HG03103 (cell line): ENCODE measurements at regions not wholly inside any gene's neighbourhood (a gene's known extent, or its start where the extent isn't known, plus 50 kb on each side); places are given as distances from the start of the nearest gene placed in this dataset.

Source experiments
- ATAC-seq: cut with Tn5 transposase; IDR thresholded peaks from one replicate; pipeline ENCODE4 v1.9.1; 2021; ENCODE audit warnings: low read depth; ENCODE audit not compliant: unreplicated experiment

DNA sequence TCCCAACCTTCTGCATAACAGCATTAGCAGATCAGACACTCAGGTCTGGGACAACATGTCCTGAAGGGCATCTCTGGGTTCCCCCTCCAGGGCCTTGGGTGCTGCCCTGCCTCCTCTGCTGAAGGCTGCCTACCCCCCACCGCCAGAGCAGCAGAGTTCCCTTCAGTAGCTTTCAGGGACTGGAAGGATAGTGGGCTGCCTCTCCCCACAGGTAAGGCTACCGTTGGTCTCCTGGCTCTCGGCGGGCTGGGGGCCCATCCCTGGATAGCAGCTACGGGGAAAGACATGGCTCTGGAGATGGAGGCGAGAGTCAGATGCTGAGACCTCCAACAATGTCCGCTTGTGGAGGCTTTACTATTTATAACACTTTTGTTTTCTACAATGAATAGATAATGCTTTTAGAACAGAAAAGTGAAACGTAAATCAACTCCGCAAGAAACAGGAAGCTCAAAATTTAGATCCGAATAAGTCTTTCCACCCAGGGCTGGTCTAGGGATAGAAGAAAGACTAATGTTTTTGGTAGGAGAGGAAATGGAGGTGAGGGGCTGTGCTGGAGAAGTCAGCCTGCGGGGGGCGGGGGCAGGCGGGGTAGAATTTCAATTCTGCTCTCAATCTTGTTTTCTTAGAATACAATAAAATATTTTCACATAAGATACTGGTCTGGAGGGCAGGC lies 58.4 kb downstream of the ARL4C start:
- ATAC-seq, result no peak

DNA sequence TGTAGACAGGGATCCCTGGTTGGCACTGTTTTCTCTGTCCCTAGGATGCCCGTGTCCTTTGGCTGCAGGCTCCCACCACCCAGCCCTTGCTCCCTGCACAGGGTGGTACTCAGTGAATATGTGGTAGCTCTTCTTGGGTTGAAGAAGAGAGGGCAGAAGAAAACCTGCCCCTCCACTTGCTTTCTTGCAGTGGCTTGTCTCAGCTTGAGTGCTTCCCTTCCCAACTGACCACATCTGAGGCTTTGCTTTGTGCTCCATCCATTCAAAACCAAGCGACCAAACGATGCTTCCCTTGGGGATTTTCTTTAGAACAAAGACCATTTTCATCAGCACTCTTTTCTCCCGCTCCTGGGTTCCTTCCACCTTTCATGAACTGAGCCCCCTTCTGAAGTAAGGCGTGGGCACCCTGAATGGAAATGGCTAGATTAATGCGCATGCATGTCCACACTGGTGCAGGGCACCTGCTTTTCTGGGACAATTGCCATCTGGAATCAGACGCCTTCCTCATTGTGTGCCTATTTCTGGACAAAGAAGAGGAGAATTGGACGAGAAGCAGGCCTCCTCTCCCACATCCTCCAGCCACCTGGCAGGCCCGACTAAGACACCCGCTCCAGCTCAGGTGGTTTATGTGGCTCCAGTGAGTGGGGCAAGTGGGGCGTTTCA lies 59.1 kb downstream of the ARL4C start:
- ATAC-seq, result no peak

DNA sequence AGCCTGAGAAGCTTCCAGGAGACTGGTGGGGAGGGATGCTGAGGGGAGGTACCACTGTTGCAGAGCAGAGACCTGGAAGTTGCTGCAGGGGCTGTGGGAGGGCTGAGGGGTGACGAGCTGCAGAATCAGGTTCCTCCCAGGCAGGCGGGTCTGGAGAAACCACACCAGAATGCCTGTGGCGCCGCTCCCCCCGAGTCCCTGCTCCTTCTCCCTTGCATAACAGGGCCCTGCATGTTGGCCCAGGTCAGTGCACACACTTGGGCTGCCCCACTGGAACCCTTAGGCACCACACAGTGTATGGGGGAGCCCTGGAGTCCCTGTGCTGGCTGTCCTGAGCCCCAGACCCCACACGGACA lies 60.4 kb downstream of the ARL4C start:
- no peak for ATAC-seq

DNA sequence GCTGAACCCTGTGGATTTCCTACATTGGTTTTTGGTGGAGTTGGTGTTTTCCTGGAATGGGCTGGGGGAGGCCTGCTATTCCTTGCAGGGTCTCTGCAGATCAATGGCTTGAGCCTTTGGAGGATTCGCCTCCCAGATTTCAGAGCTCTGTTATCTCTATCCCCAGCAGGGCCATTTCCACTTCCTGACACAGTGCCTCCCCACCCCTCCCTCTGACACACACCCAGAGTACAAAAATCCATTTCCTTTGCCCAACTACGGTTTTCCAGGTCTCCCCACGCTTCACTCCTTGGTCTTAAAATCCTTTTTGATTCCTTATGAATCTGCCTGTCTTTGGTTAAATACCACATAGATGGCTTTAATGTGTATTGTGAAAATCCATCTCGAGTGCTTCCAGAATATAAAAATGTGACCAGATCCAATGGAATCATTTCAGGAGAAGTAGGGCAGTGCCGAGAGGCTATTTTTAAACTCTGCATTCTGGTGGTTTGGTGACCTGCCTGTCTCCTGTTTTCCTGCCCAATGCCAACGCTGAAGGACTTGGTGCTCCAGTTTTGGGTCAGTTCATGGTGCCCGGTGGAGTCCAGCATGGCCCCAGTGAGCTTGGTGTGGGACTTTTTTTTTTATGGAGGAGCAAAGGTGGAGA lies 60.9 kb downstream of the ARL4C start:
- ATAC-seq, result no peak

DNA sequence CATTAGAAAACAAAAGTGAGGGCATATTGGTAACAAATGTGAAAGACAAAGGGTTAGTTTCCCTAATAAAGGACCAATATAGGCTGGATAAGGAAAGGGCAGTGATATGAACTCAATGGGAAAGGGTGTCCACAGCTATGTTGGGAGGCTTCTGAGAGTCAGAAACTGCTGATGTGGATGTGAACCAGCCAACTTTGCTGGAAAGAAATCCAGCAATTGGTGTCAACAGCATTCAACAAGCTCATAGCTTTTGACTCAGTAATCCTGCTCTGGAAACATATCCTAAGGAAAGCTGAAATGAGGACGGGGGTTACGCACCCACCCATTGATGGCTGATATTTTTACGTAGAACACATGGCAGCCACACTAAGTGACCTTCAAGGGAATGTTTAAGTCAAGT lies 63.7 kb downstream of the ARL4C start:
- no peak for ATAC-seq

DNA sequence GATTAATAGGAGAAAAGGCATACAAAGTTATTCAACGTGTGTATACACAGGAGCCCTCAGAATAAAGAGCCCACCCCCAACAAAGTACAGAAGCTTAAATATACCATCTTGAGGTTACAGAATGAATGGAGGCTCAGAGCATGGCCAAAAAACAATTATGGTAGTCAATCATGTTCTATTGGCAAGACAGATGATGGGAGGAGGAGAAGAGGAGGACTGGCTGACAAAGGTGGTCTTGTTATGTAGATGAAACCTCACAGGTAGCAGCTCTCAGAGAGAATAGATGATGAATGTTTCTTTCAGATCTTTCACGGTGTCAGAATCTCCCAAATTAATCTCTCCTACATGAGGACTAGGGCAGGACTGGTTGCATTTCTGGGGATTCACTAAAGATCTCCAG lies 66.0 kb downstream of the ARL4C start:
- no peak for ATAC-seq

DNA sequence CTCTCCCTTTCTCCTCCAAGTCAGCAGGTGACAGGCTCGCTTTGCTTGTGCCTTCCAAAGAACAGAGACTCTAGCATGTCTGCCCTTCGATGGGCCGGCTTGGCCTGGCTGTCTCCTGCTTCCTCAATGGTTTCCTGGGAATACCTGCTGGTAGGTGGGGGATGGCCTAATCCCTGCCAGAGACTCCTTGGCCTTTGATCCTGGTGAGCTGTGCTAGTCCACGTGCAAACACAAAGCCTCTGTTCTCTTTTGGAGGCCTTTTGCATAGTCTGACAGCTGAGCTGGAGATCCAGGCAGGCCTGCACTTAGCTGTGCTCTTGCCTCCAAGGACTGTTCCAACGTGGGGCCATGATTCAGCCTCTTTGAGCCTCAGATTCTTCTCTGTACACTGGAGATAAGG lies 67.6 kb downstream of the ARL4C start:
- no peak for ATAC-seq

DNA sequence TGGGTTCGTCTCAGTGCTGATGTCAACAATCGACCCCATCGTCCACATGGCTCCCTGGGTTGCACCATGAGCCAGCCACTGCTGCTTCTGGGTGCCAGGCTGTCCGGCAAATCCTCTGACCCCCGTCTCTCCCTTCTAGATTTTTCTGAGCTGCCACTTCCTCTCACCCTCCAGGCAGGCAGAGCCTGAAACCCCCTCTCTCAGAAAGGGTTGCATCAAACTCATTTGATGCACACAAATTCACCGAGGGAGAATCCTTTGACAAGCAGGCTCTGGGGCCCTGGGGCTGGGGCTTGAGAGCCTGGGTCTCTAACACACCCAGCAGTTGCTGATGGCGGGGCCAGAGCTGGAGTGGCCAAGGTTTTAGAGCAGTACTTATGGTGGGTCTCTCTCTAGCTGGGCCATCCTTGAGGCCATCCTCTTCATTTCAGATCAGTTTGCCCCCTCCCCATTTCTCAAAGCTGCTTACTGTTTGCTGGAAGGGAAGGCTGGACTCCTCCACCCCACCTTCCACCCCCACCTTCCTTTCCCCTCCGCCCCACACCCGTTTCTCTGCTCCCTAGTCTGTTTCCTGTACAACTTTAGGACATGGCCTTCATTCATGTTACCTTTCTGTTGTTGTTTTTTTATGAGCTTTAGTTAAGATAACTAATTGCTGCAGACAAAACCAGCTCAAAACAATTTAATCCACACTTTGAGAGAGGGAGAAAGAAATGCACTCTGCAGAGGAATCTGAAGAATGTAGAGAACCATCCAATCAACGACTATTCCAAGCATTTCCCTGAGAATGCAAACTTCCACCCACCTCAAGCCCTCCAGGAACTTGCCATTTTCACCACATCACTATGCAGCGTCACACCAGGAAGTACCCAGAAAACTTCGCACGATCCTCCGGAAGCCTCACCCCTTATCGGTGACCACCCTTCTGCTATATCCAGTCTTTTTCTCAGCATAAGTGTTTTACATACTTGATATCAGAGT lies 69.5 kb downstream of the ARL4C start:
- ATAC-seq, result no peak

DNA sequence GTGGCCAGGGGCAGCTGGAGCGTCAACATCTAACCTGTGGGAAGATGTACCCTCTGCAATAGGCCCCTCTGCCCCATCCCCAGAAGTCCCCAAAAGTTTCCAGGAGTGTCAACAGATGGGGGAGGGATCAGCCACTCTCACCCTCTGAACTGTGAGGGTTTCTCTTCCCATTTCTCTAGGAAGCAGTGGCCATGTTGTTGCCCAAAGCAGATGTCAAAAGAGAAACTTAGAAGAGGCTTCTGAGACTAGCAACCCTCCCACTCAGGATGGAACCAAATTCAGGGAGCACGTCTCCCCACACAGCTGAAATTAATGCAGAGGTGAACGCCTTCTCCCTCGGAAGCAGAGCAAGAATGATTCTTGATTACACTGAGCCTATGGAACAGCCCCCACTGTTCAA lies 70.3 kb downstream of the ARL4C start:
- no peak for ATAC-seq

DNA sequence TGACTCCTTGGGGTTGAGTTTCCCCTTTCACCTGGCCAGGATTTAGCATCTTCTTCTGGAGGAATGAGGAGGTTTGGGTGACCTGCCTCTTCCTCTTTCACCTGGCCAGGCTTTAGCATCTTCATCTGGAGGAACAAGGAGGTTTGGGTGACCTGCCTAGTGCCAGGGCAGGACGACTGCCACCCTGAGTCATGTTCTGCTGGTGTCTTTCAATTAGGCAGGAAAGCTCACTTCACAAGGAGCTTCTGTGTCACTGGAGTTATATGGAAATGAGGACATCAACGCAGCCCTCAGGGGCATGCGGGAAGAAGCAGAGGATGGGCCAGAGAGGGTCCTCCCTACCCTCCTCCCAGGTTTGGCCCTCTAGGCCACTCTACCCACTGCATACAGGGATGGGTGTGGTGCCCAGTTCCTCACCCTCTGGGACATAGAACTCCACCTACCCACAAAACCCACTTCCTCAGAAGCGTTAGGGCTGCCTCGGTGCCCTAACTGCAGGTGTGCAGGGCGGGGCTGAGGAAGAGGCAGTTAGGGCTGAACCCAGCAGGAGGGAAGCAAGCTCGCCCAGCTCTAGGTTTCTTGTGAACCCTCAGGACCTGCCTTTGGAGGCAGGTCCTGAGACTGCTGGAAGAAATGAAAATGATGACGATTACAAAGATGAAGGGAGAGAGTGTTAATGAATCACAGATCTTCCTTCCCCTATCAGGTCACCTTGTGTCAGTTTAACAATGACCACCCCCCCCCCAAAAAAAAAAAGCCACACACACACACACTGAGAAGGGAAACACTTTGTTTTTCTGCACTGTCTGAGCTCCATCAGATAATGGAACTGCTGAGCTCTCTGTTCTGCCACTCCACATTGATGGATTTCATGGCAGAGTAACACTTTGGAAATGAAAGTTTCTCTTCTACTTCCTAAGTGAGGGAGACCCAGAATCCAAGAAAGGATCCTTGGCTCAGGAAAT lies 71.0 kb downstream of the ARL4C start:
- peak; percentile 70 for ATAC-seq

DNA sequence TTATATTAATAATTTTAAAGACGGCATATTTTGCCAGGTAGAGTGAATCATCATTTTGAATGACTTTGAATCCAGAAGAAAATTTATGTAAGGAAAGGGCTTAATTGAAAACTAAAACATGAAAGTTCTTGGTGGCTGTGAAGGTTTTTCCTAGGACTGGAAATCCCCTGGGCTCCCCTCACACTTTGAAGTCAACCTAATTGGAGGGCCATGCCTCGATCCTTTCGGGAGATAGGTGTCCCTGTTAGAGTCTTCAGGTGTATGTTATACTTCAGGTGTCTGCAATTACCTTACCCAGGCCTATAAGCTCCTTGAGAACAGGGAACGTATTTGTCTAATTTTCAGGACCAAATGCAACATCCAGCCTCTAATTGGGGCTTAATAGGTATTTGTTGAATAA lies 73.0 kb downstream of the ARL4C start:
- ATAC-seq, result no peak

DNA sequence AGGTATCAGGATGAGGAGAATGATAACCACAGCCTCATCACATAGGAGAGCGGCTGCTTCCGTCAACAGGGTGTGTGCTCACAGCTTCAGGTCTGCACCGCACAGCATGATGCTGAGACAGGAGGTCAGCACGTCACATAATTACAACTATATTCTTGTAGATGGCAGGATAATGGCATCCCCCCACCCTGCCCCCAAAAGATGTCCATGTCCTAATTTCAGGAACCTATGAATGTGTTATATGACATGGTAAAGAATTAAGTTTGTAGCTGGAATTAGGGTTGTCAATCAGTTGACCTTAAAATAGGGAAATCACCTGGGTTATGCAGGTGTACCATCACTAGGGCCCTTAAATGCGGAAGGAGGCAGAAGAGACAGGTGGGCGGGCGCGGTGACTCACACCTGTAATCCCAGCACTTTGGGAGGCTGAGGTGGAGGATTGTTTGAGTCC lies 73.9 kb downstream of the ARL4C start:
- ATAC-seq, result no peak

DNA sequence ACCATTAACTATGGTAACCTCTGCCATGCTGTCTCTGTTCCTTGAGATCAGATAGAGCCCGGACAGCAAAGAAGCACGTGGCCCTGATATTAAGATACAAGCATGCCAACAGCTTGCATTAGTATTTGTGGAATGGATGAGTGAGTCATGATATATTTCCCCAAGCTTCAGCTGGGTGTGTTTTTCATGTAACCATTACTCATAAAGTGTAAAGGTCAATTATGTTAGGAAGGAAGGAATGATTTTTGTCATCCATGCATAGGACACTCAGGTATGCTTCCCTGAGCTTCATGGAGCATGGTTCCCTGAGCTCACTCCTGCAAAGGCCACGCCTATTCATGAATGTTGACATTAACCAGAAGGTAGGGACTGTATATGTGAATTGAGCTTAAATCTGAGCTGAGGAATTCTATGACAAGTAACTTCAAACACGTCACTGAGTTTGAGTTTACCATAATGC lies 74.6 kb downstream of the ARL4C start:
- no peak for ATAC-seq

DNA sequence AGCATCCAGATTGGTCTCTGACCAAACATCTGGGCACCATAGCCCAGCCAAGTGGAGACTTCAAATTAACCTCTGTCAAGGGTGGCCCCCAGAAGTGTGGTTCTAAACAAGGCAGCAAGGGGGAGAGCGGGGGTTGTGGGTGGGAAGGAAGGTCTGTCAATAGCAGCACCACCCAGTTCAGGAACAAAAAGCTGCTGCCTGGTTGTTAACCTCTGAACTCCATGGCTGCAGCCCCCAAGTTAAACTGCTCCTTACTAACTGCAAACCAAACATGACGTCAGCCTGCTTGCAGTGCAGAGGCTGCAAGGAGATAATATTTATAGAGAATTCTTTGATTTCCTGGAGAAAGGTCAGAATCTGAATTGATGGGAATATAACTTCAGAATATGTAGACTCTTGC lies 76.5 kb downstream of the ARL4C start:
- ATAC-seq, result no peak

DNA sequence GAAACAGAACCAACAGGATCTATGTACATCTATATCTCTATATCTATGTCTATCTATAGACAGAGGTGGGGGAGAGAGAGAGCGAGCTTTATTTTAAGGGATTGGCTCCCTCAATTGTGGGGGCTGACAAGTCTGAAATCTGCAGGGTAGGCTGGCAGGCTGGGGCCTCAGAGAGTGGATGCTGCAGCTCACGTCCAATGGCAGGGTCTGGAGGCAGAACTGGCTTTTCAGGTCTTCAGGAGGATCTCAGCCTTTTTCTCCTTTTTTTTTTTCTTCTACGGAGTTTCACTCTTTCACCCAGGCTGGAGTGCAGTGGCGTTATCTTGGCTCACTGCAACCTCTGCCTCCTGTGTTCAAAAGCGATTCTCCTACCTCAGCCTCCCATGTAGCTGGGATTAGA lies 77.2 kb downstream of the ARL4C start:
- no peak for ATAC-seq

DNA sequence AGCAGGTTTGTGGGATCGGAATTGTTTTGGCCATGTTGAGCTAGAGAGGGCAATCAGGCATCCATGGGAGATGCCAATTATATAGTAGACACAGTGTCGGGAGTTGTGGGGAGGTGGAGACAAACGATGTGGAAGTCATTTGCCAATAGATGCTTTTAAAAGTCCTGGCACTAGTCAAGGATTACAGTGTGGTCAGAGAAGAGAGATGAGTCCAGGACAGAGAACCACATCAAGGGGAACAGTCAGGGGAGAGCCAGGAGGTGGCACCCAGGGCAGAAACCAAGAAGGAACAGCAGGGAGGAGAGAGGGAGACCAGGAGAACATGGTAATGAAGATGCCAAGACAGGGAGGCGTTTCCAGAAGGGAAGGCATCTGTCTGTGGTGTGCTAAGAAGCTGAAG lies 81.2 kb downstream of the ARL4C start:
- no peak for ATAC-seq

DNA sequence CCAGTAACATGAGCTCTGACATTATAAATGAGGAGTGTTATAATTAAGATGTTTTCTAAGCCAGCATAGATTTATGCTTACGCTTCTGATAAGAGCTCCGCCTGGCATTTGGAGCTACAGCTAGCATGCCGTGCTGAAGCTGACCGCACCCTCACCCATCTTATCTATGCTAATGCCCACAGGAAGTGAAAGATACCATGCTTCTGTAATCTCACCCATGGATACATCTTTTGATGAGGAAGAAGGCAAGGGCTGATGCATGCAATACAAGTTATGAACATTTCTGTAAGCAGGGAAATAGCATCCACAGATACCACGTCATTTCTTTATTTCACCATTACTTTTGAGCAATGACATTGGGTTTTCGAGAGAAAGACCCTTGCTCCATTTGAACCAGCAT lies 82.3 kb downstream of the ARL4C start:
- ATAC-seq, result no peak

DNA sequence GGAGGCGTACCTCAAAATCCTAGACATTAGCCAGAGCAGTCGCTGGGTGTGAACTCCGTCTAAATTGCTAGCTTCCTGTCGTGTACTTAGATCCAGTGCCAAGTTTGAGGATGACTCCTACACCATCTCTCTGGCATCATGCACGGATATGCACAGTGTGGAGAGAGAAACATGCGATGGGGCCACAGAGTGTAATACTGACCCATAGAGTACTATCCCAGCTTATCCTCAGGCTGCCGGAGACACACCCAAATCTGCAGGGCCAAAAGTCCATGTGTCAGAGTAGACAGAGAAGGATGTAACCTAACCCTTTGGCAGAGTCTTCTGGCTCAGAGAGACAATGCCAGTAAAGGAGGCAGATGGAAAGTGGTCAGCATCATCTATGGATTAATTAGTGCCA lies 84.2 kb downstream of the ARL4C start:
- ATAC-seq, result no peak

DNA sequence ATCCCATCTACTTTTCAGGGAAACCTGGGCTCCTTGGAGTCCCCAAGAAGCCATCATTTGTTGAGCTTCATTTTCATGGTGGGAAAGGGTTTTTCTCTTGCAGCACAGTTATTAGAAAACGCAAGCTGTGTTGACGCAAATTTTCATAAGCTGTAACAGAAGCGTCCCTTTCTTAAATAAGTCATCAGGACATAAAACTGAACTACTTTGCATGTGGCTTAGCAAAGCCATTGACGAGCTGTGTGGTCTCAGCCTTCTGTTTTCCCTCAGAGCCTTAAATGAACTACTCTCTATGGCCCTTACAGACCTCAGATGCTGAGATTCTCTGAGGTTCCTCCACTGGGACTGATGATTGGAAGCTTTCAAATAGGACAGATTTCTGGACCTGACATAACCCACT lies 85.1 kb downstream of the ARL4C start:
- peak; percentile 73 for ATAC-seq

DNA sequence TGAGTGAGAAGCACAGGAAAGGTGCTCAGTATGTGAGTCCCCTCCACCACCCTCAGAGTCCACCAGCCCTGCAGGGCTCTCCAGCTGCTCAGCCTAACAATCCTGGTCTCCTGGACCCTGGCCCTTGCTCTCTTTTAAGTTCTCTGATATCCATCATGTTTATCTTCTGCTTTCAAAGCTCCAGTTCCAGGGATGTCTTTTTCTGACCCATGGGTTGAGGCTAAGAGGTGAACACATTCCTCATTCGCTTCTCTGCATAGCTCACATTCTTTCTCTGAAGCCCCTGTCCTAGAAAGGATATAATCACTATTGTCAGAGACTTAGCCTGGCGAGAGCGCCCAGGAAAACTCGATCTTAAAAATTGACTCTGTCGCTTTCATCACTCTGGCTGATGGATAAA lies 86.4 kb downstream of the ARL4C start:
- no peak for ATAC-seq
